HCT116 (cell line): ENCODE measurements at regions not wholly inside any gene's neighbourhood (a gene's known extent, or its start where the extent isn't known, plus 50 kb on each side); places are given as distances from the start of the nearest gene placed in this dataset.

Experiments
- ATAC-seq: fragments of 200-7000 bp; cut with Tn5 transposase; 2 replicates; pipeline ENCODE4 v1.9.1; 2020; ENCODE audit warnings: mild to moderate bottlenecking, moderate library complexity
- BruUV-seq: library from RNA; stranded (reverse); fragments of 400-500 nt; replicated peaks from 2 replicates; lab custom pipeline; 2021; lab: Mats Ljungman, UMichigan
- CTCF ChIA-PET: fragments of 300-600 bp; sonication (Branson Sonifier 250); formaldehyde crosslinking; loops from one replicate; lab custom pipeline; 2021; ENCODE audit warnings: antibody characterized with exemption; lab: Charles Lee
- POLR2A ChIA-PET: fragments of 300-600, 350-600 bp; sonication (Branson Sonifier 250); formaldehyde crosslinking; loops from one replicate; lab custom pipeline; 2021; ENCODE audit warnings: antibody characterized with exemption; lab: Charles Lee
- RAD21 ChIA-PET, 2 experiments: fragments of 300-600 bp; sonication (Branson Sonifier 250); formaldehyde crosslinking; loops; one replicate each; lab custom pipeline; 2023; ENCODE audit warnings: low total read pairs in 2 of 2; ENCODE audit not compliant: uncharacterized antibody in 2 of 2, unreplicated experiment in 2 of 2, low non-redundant PET in 1 of 2; lab: Charles Lee
- DNase-seq: peaks from one replicate; pipeline ENCODE4 v3.0.0-alpha.2; 2010; ENCODE audit warnings: low read depth, low spot score
- H2AFZ ChIP-seq: fragments of 200-600 bp; shearing (Covaris generic), sonication (generic); 2 replicates; pipeline ENCODE4 v1.6.1; 2017; ENCODE audit warnings: low read depth, mixed run types, mixed read lengths, antibody characterized with exemption, low read length; ENCODE audit not compliant: poor library complexity, severe bottlenecking
- H3K27ac ChIP-seq: 2 replicates; pipeline ENCODE4 v1.5.1; 2012; ENCODE audit warnings: low read depth, low read length
- H3K27me3 ChIP-seq: fragments of 200-600 bp; sonication (generic); 2 replicates; pipeline ENCODE4 v1.6.1; 2016; ENCODE audit warnings: mixed run types, low read length, mixed read lengths; ENCODE audit not compliant: insufficient read depth
- H3K36me3 ChIP-seq, 2 experiments: fragments of 200-500 bp in 1 of 2; fragments of 200-600 bp in 1 of 2; sonication (Bioruptor generic) in 1 of 2; sonication (generic) in 1 of 2; 2 replicates each; pipeline versions ENCODE4 v1.5.1 to v1.6.1; 2014 to 2016; ENCODE audit warnings: low read length in 2 of 2, inconsistent platforms in 1 of 2, mixed read lengths in 1 of 2, mixed run types in 1 of 2; ENCODE audit not compliant: insufficient read depth in 2 of 2, control insufficient read depth in 1 of 2
- H3K4me1 ChIP-seq, 2 experiments: fragments of 200-600 bp in 1 of 2; sonication (generic) in 1 of 2; 2 replicates each; pipeline versions ENCODE4 v1.5.1 to v1.6.1; 2012 to 2017; ENCODE audit warnings: low read length in 2 of 2, inconsistent platforms in 1 of 2, mild to moderate bottlenecking in 1 of 2, mixed read lengths in 1 of 2, mixed run types in 1 of 2, moderate library complexity in 1 of 2; ENCODE audit not compliant: insufficient read depth in 2 of 2, control insufficient read depth in 1 of 2
- H3K4me2 ChIP-seq: fragments of 200-600 bp; sonication (generic); 2 replicates; pipeline ENCODE4 v1.6.1; 2017; ENCODE audit warnings: mixed run types, low read length, mixed read lengths
- H3K4me3 ChIP-seq, 2 experiments: fragments of 200-600 bp in 1 of 2; sonication (generic) in 1 of 2; replicated peaks in 1 of 2; 2 replicates each; pipeline ENCODE4 v1.5.1; 2011 to 2016; ENCODE audit warnings: low read length in 2 of 2, control low read depth in 1 of 2, low read depth in 1 of 2, mild to moderate bottlenecking in 1 of 2, mixed read lengths in 1 of 2, mixed run types in 1 of 2
- H3K79me2 ChIP-seq: fragments of 200-600 bp; sonication (generic); 2 replicates; pipeline ENCODE4 v1.6.1; 2017; ENCODE audit warnings: mild to moderate bottlenecking, mixed run types, low read length, moderate library complexity, mixed read lengths; ENCODE audit not compliant: insufficient read depth
- H3K9ac ChIP-seq: fragments of 200-600 bp; sonication (generic); 2 replicates; pipeline ENCODE4 v1.6.1; 2016; ENCODE audit warnings: low read length, mixed read lengths
- H3K9me2 ChIP-seq: fragments of 200-600 bp; sonication (generic), shearing (Covaris generic); 2 replicates; pipeline ENCODE4 v1.6.1; 2017; ENCODE audit warnings: mixed run types, mild to moderate bottlenecking, moderate library complexity; ENCODE audit not compliant: insufficient read depth
- H3K9me3 ChIP-seq, 2 experiments: fragments of 200-500 bp in 1 of 2; fragments of 200-600 bp in 1 of 2; sonication (Bioruptor generic) in 1 of 2; sonication (generic) in 1 of 2; 2 replicates each; pipeline ENCODE4 v1.6.1; 2014 to 2017; ENCODE audit warnings: low read length in 2 of 2, mixed read lengths in 2 of 2, inconsistent platforms in 1 of 2, low read depth in 1 of 2, mild to moderate bottlenecking in 1 of 2, mixed run types in 1 of 2, moderate library complexity in 1 of 2; ENCODE audit not compliant: control insufficient read depth in 1 of 2, insufficient read depth in 1 of 2
- H4K20me1 ChIP-seq: fragments of 200-600 bp; sonication (generic), shearing (Covaris generic); 2 replicates; pipeline ENCODE4 v1.6.1; 2017; ENCODE audit warnings: mixed run types, mild to moderate bottlenecking, moderate library complexity; ENCODE audit not compliant: insufficient read depth
- CBX3 ChIP-seq: IDR thresholded peaks from 2 replicates; pipeline ENCODE4 v1.6.1; 2012; ENCODE audit warnings: low read depth
- CEBPB ChIP-seq: IDR thresholded peaks from 2 replicates; pipeline ENCODE4 v1.6.1; 2012; ENCODE audit warnings: low read depth
- EGR1 ChIP-seq: IDR thresholded peaks from 2 replicates; pipeline ENCODE4 v1.6.1; 2012; ENCODE audit warnings: low read depth
- ELF1 ChIP-seq: IDR thresholded peaks from 2 replicates; pipeline ENCODE4 v1.6.1; 2012; ENCODE audit warnings: low read depth, borderline replicate concordance
- FOSL1 ChIP-seq: IDR thresholded peaks from 2 replicates; pipeline ENCODE4 v1.6.1; 2012; ENCODE audit warnings: low read depth
- POLR2A ChIP-seq: IDR thresholded peaks from 2 replicates; pipeline ENCODE4 v1.7.0; 2011; ENCODE audit warnings: borderline replicate concordance; ENCODE audit not compliant: insufficient read depth, insufficient read length; ENCODE audit errors: extremely low read depth
- POLR2AphosphoS5 ChIP-seq: IDR thresholded peaks from 2 replicates; pipeline ENCODE4 v1.6.1; 2011; ENCODE audit warnings: mild to moderate bottlenecking, low read depth, low read length, moderate library complexity
- RAD21 ChIP-seq: IDR thresholded peaks from 2 replicates; pipeline ENCODE4 v1.6.1; 2012; ENCODE audit warnings: low read depth, mild to moderate bottlenecking
- ZFX ChIP-seq: fragments of 450-650 bp; IDR thresholded peaks from 2 replicates; pipeline ENCODE4 v1.6.1; 2017
- ZNF274 ChIP-seq: fragments of 200-500 bp; sonication (Bioruptor generic); IDR thresholded peaks from 2 replicates; pipeline ENCODE4 v1.6.1; 2014; ENCODE audit warnings: mild to moderate bottlenecking, low read depth, low read length, inconsistent platforms
- intact Hi-C: fragments of 100-400 bp; cut with micrococcal nuclease; formaldehyde crosslinking; loops from 2 replicates; pipeline ENCODE4 v1.10.0; 2022
- TF ChIP-seq, protein P1 (sequence below): IDR thresholded peaks from 2 replicates; pipeline ENCODE4 v1.6.1; 2011; ENCODE audit warnings: mild to moderate bottlenecking, low read length, moderate library complexity; ENCODE audit not compliant: insufficient replicate concordance; ENCODE audit errors: extremely low read depth

DNA sequence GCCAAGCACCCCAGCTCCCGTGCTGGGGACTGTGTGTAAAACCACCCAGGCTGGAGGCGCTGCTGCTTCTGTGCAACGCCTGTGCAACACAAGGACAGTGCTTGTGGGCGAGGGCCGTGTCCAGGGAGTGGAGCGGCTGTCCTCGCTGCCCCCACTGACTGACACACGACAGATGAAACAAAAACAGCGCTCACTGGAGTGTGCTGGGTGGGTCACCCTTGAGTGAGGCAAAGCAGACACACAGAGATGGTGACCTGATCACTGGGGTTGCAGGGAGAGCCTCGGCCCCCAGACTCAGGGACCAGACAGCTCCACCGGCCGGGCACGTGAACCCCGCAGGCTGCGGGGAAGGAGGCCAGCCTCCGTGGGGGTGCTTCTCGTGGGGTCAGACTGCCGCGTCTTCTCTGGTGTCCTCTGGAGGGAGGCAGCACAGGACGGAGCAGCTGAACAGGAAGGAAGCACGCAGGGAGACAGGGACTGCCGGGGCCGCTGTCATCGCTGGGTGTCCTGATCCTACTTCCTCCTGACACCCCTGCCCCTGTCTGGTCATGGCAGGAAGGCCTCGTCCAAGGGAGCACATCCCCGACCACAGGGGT lies 75.9 kb upstream of the CST7 start:
- BruUV-seq: no TSS peak
- H3K9me3 ChIP-seq: no peaks in the 10 kb centered on the region
- CTCF ChIA-PET: no interaction called here
- no peak overlapping the region for H3K9ac ChIP-seq
- no peaks in the 10 kb centered on the region for H3K4me1 ChIP-seq
- peaks cover 16% of the 10 kb centered on the region for H3K27me3 ChIP-seq
- POLR2A ChIA-PET: no interaction called here
- H3K27ac ChIP-seq: no peak overlapping the region
- no peaks in the 10 kb centered on the region for H3K79me2 ChIP-seq
- H3K36me3 ChIP-seq: no peaks in the 10 kb centered on the region
- no peak overlapping the region for H3K4me2 ChIP-seq
- ATAC-seq (no peak), DNase-seq (no peak)
- TF ChIP-seq ZFX: no peak
- no peak for TF ChIP-seq RAD21
- no peak for TF ChIP-seq FOSL1
- RAD21 ChIA-PET: no interaction called here
- no peak overlapping the region for H3K4me3 ChIP-seq
- H3K9me2 ChIP-seq: no peaks in the 10 kb centered on the region
- H2AFZ ChIP-seq: no peak overlapping the region
- intact Hi-C loops: no loop called here
- H4K20me1 ChIP-seq: no peaks in the 10 kb centered on the region

GRCh38 chr20:24875078-24875477 lies 74.0 kb upstream of the CST7 start:
- Histone ChIP-seq H3K79me2 (no peaks in the 10 kb centered on the region), H3K36me3 (no peaks in the 10 kb centered on the region), H3K27ac (no peak overlapping the region), H3K4me2 (no peak overlapping the region), H2AFZ (no peak overlapping the region), H3K27me3 (peaks cover 13% of the 10 kb centered on the region; the same call in 1 of the 2 replicates), H3K9me2 (no peaks in the 10 kb centered on the region), H3K9ac (no peak overlapping the region), H3K4me3 (no peak overlapping the region), H4K20me1 (no peaks in the 10 kb centered on the region), H3K4me1 (no peaks in the 10 kb centered on the region), H3K9me3 (no peaks in the 10 kb centered on the region)
- intact Hi-C loops: no loop called here
- ChIA-PET POLR2A (no interaction called here), CTCF (no interaction called here), RAD21 (no interaction called here)
- TF ChIP-seq CEBPB (no peak), CBX3 (no peak), POLR2A (no peak), POLR2AphosphoS5 (no peak), ELF1 (no peak), EGR1 (no peak), ZNF274 (no peak)
- TF ChIP-seq, protein P1, sequence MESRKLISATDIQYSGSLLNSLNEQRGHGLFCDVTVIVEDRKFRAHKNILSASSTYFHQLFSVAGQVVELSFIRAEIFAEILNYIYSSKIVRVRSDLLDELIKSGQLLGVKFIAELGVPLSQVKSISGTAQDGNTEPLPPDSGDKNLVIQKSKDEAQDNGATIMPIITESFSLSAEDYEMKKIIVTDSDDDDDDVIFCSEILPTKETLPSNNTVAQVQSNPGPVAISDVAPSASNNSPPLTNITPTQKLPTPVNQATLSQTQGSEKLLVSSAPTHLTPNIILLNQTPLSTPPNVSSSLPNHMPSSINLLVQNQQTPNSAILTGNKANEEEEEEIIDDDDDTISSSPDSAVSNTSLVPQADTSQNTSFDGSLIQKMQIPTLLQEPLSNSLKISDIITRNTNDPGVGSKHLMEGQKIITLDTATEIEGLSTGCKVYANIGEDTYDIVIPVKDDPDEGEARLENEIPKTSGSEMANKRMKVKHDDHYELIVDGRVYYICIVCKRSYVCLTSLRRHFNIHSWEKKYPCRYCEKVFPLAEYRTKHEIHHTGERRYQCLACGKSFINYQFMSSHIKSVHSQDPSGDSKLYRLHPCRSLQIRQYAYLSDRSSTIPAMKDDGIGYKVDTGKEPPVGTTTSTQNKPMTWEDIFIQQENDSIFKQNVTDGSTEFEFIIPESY: no peak
- ATAC-seq: no peak
- no peak for DNase-seq
- no TSS peak for BruUV-seq
